Fibroblast of peridontal ligament (primary cell): ENCODE measurements at regions not wholly inside any gene's neighbourhood (a gene's known extent, or its start where the extent isn't known, plus 50 kb on each side); places are given as distances from the start of the nearest gene placed in this dataset.

Experiments
- DNase-seq: peaks from one replicate; pipeline ENCODE4 v3.0.0-alpha.2; 2010; ENCODE audit errors: extremely low read depth

- DNase-seq: no peak
These were observed 95.4 kb upstream of the INSIG1 start for GRCh38 chr7:155202106-155202871.

- no peak for DNase-seq
These were observed 94.4 kb upstream of the INSIG1 start for GRCh38 chr7:155203059-155203881.

DNA sequence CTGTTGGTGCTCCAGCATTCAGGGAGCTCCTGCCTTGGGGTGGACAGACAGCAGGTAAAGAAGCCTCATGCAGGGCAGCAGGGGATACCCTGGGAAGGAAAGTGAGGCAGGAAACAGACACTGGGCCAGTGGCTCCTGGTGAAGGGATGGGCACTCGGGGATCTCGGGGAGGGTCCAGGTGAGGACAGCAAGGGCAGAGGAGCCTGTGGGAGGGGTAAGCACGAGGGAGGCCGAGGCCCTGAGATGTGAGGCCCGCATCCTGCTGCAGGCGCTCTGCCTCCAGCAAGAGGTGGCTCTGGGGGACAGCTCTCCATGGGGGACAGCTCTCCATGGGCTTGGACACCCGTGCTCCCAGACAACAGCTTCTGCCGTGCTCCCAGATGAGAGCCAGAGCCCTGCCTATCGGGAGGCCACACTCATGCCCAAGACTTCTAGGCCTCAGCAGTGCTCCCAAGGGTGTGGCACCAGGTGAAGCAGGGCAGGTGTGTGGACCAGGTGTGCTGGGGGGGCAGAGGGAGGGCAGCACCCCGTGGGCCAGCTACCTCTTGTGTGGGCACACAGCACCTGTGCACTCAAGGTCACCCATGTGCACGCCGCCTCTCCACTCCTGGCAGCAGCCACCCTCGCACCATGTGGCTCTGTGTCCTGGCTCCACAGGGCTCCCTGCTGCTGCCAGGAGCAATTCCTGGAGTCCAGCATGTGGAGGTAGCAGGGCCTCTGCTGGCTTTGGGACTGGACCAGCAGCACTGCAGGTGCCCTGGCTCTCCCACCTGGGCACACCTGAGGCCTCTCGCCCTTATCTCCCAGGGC is 93.6 kb upstream of the INSIG1 start:
- no peak for DNase-seq

- no peak for DNase-seq
These were observed 92.8 kb upstream of the INSIG1 start for GRCh38 chr7:155204744-155205367.

- DNase-seq: peak; percentile 95
These were observed 92.0 kb upstream of the INSIG1 start for GRCh38 chr7:155205368-155206317.

DNA sequence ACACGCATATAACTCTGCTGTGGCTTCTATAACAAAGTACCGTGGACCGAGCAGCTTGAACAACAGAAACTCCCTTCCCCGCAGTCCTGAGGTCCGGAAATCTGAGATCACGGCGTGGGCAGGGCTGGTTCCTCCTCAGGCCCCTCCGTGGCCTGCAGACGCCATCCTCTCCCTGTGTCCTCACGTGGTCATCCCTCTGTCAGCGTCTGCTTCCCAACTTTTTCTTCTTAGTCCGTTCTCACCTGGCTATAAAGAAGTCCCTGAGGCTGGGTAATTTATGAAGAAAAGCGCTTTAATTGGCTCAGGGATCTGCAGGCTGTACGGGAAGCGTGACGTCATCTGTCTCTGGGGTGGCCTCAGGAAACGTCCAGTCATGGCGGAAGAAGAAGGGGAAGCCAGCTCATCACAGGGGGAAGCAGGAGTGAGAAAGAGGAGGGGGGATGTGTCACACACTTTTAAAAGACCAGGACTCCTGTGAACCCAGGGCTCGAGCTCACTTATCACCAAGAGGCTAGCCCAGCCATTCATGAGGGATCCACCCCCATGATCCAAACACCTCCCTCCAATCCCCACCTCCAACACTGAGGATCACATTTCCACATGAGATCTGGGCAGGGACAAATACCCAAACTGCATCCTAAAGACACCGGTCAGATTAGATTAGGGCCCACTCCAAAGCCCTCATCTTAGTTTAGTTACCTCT is 91.2 kb upstream of the INSIG1 start:
- DNase-seq: peak; percentile 91

DNA sequence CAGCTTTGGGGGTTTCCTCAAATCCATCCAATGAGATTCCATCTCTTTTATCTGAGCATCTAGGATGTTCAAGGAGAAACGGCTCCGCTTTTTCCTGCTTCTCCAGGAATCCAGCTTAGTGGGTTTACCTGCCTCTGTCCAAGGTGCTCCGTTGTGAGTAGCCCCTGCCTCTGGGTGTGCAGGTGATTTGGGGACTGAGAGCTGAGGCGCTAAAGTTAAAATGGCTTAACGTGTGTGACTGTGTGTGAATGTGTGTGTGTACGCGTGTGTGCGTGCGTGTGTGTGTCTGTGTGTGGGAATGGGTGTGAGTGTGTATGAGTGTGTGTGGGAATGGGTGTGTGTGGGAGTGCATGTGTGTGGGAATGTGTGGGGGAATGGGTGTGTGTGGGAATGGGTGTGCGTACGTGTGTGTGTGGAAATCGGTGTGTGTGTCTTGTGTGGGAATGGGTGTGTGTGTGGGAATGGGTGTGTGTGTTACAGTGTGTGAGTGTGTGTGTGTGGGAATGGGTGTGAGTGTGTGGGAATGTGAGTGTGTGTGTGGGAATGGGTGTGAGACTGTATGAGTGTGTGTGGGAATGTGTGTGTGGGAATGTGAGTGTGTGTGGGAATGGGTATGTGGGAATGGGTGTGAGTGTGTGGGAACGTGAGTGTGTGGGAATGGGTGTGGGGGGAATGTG is 90.2 kb upstream of the INSIG1 start:
- DNase-seq: no peak

GRCh38 chr7:155208681-155209477 is 88.8 kb upstream of the INSIG1 start:
- peak; percentile 39 for DNase-seq

DNA sequence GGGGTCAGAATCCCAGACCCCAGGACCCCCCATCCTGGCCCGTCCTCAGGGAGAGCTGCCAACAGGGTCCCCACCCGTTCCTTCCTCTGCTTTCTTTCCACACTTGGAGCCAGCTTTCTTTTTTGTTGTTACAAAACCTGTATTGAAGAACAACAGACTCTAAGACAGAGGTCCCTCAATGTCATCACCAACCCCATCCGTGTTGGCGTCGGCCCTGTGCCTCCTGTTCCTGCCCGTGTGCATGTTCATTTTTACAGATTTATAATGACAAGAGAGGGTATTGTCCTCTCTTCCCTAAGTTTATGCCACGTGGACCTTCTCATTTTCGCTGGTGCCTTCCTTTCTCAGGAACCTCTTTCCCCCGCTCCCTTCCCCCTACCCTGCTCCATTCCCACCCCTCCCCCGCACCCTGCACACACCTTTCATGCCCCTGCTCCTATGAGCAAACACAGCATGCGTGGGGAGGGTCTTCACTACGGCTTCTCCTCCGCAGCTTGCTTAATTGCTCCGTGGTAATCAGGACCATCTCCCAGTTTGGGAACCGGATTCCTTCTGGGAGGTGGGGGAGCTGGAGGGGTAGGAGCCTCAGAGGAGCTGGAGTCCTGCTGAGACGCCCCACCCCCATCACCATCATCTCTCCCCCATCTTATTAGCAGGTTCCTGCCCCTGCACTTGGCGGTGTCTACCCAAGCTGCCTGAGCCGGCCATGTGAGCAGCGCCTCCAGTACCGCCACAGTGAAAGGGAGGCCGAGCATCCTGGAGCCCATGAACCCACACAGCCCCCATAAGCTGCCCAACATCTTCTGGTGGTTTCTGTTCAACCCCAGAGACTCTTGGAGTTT is 88.0 kb upstream of the INSIG1 start:
- DNase-seq: no peak

GRCh38 chr7:155210356-155210755 is 87.3 kb upstream of the INSIG1 start:
- DNase-seq: no peak

- no peak for DNase-seq
These were observed 86.5 kb upstream of the INSIG1 start for GRCh38 chr7:155211173-155211572.

DNA sequence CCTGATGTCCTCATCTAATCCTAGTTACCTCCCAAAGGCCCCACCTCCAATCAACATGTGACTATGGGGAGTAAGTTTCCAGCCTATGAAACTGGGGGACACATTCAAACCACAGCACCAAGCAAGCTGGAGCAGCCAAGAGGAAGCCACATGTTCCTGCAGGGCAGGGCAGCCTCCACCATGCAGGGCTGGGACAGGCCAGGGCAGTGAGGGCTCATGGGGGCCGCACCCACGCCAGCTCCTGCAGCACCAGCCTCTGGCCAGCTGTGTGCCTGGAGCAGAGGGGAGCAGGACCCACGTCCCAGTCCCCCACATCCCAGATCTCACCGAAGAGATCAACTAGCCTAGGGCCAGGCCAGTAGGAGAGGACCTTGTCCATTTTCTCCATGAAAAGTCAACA is 85.9 kb upstream of the INSIG1 start:
- no peak for DNase-seq

- DNase-seq: no peak
These were observed 85.2 kb upstream of the INSIG1 start for GRCh38 chr7:155212301-155213015.

DNA sequence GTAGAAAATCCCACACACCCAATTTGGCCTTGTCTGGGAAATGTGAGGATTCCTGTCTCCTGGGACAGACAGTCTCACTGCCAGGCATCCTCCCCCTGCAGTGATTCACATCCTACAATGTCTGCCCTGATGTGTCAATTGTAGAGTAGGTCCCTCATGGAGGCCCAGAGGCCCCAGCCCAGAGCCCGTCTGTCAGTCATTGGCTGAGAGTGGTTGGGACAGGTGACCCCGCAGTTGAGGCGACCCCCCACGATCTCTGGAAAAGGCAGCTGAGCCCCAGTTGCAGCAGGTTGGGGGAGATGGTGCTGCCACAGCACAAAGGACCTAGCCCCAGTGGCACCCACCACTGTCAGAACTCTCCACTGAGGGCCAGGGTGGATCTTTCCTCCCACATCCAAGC is 84.3 kb upstream of the INSIG1 start:
- no peak for DNase-seq

- no peak for DNase-seq
These were observed 83.5 kb upstream of the INSIG1 start for GRCh38 chr7:155213955-155214740.
